ENCODE measurements at regions not wholly inside any gene's neighbourhood (a gene's known extent, or its start where the extent isn't known, plus 50 kb on each side); places are given as distances from the start of the nearest gene placed in this dataset.
"Not testable (repeated sequence)": the region's sequence is repeated elsewhere in the genome, so short reads cannot be mapped to it uniquely, and the experiment has no call there.

GRCh38 chr9:102360846-102361245, 622.4 kb upstream of the GRIN3A start:
- Histone ChIP-seq H3K4me3 (no peak overlapping the region), H3K27me3 (replicated peaks) (no peaks in the 10 kb centered on the region), H3K9me3 (replicated peaks) (no peaks in the 10 kb centered on the region), H3K36me3 (no peaks in the 10 kb centered on the region), H3K27ac (no peak overlapping the region), H3K4me1 (replicated peaks) (no peaks in the 10 kb centered on the region)
- no peak for DNase-seq (ENCODE audit: low read depth in 1 of 2, low spot score in 2 of 2)

- Histone ChIP-seq H3K27me3 (replicated peaks) (no peaks in the 10 kb centered on the region), H3K27ac (no peak overlapping the region), H3K4me1 (replicated peaks) (no peaks in the 10 kb centered on the region), H3K4me3 (no peak overlapping the region), H3K9me3 (replicated peaks) (no peaks in the 10 kb centered on the region), H3K36me3 (no peaks in the 10 kb centered on the region)
- DNase-seq (ENCODE audit: low read depth in 1 of 2, low spot score in 2 of 2): no peak
These were observed 617.5 kb upstream of the GRIN3A start for GRCh38 chr9:102355982-102356381.

DNA sequence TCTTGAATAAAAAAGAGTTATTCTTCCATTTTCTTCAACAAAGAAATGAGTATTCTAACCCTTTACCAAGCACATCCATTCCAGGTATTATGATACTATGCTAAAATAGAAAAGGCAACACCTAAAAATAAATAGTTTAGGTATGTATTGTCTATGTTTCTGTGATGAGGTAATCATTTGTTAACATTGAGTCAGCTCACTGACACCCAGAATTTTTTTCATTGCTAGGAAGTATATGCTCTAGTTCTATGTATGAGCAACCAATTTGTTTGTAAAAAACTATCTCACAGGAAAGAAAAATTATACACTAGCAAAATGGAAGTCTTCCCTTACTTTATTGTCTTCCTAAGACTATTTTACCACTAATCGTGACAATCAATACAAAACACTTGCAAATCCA, 615.6 kb upstream of the GRIN3A start:
- no peak overlapping the region for H3K27ac ChIP-seq
- no peaks in the 10 kb centered on the region for H3K9me3 ChIP-seq (replicated peaks)
- no peak for DNase-seq (ENCODE audit: low read depth in 1 of 2, low spot score in 2 of 2)
- H3K36me3 ChIP-seq: no peaks in the 10 kb centered on the region
- no peak overlapping the region for H3K4me3 ChIP-seq
- H3K27me3 ChIP-seq (replicated peaks): no peaks in the 10 kb centered on the region
- no peaks in the 10 kb centered on the region for H3K4me1 ChIP-seq (replicated peaks)

GRCh38 chr9:102337471-102337870, 599.0 kb upstream of the GRIN3A start:
- not testable (repeated sequence) for H3K4me3 ChIP-seq; H3K27ac ChIP-seq; H3K36me3 ChIP-seq; DNase-seq (ENCODE audit: low read depth in 1 of 2, low spot score in 2 of 2); H3K27me3 ChIP-seq (replicated peaks); H3K9me3 ChIP-seq (replicated peaks); H3K4me1 ChIP-seq (replicated peaks)

DNA sequence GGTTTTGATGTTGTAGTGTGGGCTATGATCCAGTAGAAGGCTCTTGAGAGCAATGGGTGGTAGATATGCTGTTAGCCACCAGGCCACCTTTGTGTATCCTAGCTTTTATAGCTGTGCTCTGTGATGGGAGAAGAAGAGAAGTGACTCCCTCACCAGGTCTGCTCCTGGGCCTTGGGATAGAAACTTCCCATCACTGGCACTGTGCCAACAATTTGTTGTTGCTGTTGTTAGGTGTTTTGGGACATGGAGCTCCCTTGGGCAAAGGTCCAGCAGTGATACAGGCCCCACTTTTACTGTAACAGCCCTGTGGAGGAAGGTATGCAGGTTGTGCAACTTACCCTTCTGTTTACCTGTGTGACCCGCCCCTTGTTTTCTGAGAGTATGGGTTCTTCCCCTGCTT, 570.9 kb upstream of the GRIN3A start:
- no peak for DNase-seq (ENCODE audit: low read depth in 1 of 2, low spot score in 2 of 2)
- Histone ChIP-seq H3K4me3 (no peak overlapping the region), H3K9me3 (replicated peaks) (no peaks in the 10 kb centered on the region; the same call in 1 of the 2 replicates), H3K4me1 (replicated peaks) (no peaks in the 10 kb centered on the region), H3K27ac (no peak overlapping the region), H3K27me3 (replicated peaks) (no peaks in the 10 kb centered on the region), H3K36me3 (no peaks in the 10 kb centered on the region)

- H3K4me3 ChIP-seq: no peak overlapping the region
- no peak overlapping the region for H3K27ac ChIP-seq
- no peaks in the 10 kb centered on the region for H3K9me3 ChIP-seq (replicated peaks)
- no peak for DNase-seq (ENCODE audit: low read depth in 1 of 2, low spot score in 2 of 2)
- H3K27me3 ChIP-seq (replicated peaks): no peaks in the 10 kb centered on the region
- no peaks in the 10 kb centered on the region for H3K36me3 ChIP-seq
- no peaks in the 10 kb centered on the region for H3K4me1 ChIP-seq (replicated peaks)
These were observed 556.7 kb upstream of the GRIN3A start for GRCh38 chr9:102295188-102295587.

GRCh38 chr9:102273952-102274351, 535.5 kb upstream of the GRIN3A start:
- no peak for DNase-seq (ENCODE audit: low read depth in 1 of 2, low spot score in 2 of 2)
- Histone ChIP-seq H3K4me3 (no peak overlapping the region), H3K27me3 (replicated peaks) (no peaks in the 10 kb centered on the region)

DNA sequence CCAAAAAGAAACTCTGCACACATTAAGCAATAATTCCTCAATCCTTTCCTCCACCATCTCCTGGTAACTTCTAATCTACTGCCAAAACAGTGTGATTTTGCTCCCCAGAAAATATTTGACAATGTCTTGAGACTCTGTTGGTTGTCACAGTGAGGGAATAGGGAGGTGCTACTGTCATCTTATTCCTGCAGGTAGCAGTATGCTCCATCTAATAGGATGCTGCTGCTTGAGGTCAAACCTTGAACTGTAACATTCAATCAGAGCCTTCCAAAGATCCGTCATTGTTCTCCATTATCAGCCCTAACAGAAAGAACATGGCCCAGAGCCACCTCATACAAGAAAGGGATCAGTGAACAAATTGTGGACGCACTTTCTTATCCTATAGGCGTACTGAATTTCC, 514.7 kb upstream of the GRIN3A start:
- Histone ChIP-seq H3K27ac (no peak overlapping the region), H3K9me3 (replicated peaks) (no peaks in the 10 kb centered on the region), H3K4me1 (replicated peaks) (no peaks in the 10 kb centered on the region), H3K27me3 (replicated peaks) (no peaks in the 10 kb centered on the region), H3K36me3 (no peaks in the 10 kb centered on the region), H3K4me3 (no peak overlapping the region)
- DNase-seq (ENCODE audit: low read depth in 1 of 2, low spot score in 2 of 2): no peak

More at GRCh38 chr9:102273952-102274351, 535.5 kb upstream of the GRIN3A start:
- Histone ChIP-seq H3K9me3 (replicated peaks) (no peaks in the 10 kb centered on the region), H3K36me3 (no peaks in the 10 kb centered on the region), H3K27ac (no peak overlapping the region), H3K4me1 (replicated peaks) (no peaks in the 10 kb centered on the region)

GRCh38 chr9:102244916-102245315, 506.5 kb upstream of the GRIN3A start:
- Histone ChIP-seq H3K27me3 (replicated peaks) (no peaks in the 10 kb centered on the region), H3K27ac (no peak overlapping the region), H3K36me3 (no peaks in the 10 kb centered on the region), H3K4me3 (no peak overlapping the region), H3K9me3 (replicated peaks) (no peaks in the 10 kb centered on the region), H3K4me1 (replicated peaks) (no peaks in the 10 kb centered on the region)
- DNase-seq (ENCODE audit: low read depth in 1 of 2, low spot score in 2 of 2): no peak

DNA sequence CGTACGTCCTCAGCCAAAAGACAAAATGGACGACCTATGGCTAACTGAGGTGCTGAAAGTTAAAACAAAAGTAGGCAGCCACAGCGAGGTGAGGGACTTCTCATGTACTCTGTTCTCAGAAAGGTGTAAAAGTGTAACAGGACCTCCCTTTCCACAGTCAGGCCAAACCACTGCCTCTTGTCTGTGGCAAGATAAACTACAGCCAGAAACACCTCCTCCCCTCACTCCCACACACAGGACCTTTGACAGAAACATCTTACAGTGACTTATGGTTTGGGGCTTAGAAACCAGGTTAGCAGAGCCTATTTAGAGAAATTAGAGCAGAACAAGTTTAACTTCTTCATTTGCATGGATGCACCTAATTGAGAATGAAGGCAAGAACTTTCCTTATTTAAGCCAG, 499.1 kb upstream of the GRIN3A start:
- H3K9me3 ChIP-seq (replicated peaks): no peaks in the 10 kb centered on the region
- no peaks in the 10 kb centered on the region for H3K36me3 ChIP-seq
- H3K4me1 ChIP-seq (replicated peaks): no peaks in the 10 kb centered on the region
- no peak overlapping the region for H3K4me3 ChIP-seq
- H3K27me3 ChIP-seq (replicated peaks): no peaks in the 10 kb centered on the region
- H3K27ac ChIP-seq: no peak overlapping the region
- DNase-seq (ENCODE audit: low read depth in 1 of 2, low spot score in 2 of 2): no peak

DNA sequence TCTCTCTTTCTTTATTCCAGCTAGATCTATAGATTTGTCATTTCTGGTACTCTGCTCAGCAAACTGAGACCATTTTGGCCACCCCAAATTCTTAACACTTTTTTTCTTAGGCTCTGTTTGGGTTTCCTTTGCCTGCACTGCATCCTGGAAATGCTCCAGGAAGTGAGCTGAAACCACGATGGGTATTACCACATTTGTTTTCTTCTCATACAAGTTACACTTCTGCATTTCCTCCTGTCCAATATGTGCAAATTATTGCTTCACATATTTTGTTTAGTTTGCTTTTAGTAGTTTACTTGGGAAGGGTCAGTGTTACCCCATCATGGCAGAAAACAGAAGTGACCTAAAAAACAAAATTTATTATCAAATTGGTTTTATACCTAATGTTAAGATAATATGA, 498.6 kb upstream of the GRIN3A start:
- no peak for DNase-seq (ENCODE audit: low read depth in 1 of 2, low spot score in 2 of 2)

DNA sequence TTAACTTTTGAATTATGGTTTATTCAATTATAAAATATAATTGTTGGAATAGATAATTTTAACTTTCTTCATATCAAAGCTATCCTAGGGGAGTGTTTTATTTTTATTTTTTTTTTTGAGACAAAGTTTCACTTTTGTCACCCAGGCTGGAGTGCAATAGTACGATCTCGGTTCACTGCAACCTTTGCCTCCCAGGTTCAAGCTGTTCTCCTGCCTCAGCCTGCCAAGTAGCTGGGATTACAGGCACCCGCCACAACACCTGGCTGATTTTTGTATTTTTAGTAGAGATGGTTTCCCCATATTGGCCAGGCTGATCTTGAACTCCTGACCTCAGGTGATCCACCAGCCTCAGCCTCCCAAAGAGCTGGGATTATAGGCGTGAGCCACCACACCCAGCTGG, 489.0 kb upstream of the GRIN3A start:
- not testable (repeated sequence) for H3K4me3 ChIP-seq; H3K36me3 ChIP-seq; H3K9me3 ChIP-seq (replicated peaks); DNase-seq (ENCODE audit: low read depth in 1 of 2, low spot score in 2 of 2); H3K27ac ChIP-seq; H3K4me1 ChIP-seq (replicated peaks); H3K27me3 ChIP-seq (replicated peaks)

More for the DNA sequence above, 498.6 kb upstream of the GRIN3A start:
- no peak overlapping the region for H3K4me3 ChIP-seq
- no peaks in the 10 kb centered on the region for H3K36me3 ChIP-seq
- H3K9me3 ChIP-seq (replicated peaks): no peaks in the 10 kb centered on the region
- H3K27ac ChIP-seq: no peak overlapping the region
- no peaks in the 10 kb centered on the region for H3K4me1 ChIP-seq (replicated peaks)
- H3K27me3 ChIP-seq (replicated peaks): no peaks in the 10 kb centered on the region

- Histone ChIP-seq H3K4me1 (replicated peaks) (no peaks in the 10 kb centered on the region), H3K4me3 (no peak overlapping the region), H3K27ac (no peak overlapping the region), H3K9me3 (replicated peaks) (no peaks in the 10 kb centered on the region), H3K27me3 (replicated peaks) (no peaks in the 10 kb centered on the region), H3K36me3 (no peaks in the 10 kb centered on the region)
- no peak for DNase-seq (ENCODE audit: low read depth in 1 of 2, low spot score in 2 of 2)
These were observed 487.5 kb upstream of the GRIN3A start for GRCh38 chr9:102225841-102226441.

DNA sequence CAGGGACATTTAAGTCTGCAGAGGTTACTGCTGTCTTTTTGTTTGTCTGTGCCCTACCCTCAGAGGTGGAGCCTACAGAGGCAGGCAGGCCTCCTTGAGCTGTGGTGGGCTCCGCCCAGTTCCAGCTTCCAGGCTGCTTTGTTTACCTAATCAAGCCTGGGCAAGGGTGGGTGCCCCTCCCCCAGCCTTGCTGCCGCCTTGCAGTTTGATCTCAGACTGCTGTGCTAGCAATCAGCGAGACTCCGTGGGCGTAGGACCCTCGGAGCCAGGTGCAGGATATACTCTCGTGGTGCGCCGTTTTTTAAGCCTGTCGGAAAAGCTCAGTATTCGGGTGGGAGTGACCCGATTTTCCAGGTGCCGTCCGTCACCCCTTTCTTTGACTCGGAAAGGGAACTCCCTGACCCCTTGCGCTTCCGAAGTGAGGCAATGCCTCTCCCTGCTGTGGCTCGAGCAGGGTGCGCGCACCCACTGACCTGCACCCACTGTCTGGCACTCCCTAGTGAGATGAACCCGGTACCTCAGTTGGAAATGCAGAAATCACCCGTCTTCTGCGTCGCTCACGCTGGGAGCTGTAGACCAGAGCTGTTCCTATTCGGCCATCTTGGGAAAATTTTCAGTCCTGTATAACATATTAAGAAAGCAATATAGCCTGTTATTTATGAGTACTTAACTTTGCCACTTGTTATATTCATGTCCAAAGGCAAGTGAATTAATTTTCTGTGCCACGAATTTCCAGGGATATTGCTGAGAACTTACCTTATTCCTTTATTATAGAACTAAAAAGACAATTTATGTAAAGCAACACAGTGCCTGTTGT, 485.1 kb upstream of the GRIN3A start:
- H3K27ac ChIP-seq; H3K4me1 ChIP-seq (replicated peaks); H3K27me3 ChIP-seq (replicated peaks); H3K4me3 ChIP-seq; DNase-seq (ENCODE audit: low read depth in 1 of 2, low spot score in 2 of 2); H3K9me3 ChIP-seq (replicated peaks); H3K36me3 ChIP-seq: not testable (repeated sequence)
